ENCODE measurements at regions not wholly inside any gene's neighbourhood (a gene's known extent, or its start where the extent isn't known, plus 50 kb on each side); places are given as distances from the start of the nearest gene placed in this dataset.
"Not testable (repeated sequence)": the region's sequence is repeated elsewhere in the genome, so short reads cannot be mapped to it uniquely, and the experiment has no call there.

- no peak for DNase-seq (ENCODE audit: low spot score)
- in situ Hi-C loops (cut with MboI; ENCODE audit: low pct_unique_long_range_greater_than_20kb, low sequenced_read_pairs, unreplicated experiment): no loop called here
- no peak for TF ChIP-seq CTCF (IDR thresholded peaks at IDR 0.05; ENCODE audit: extremely low read depth, insufficient read depth, missing control alignments)
Measured at GRCh38 chr4:12005471-12005870, 576.8 kb upstream of the HS3ST1 start.

- DNase-seq (ENCODE audit: low spot score); in situ Hi-C loops (cut with MboI; ENCODE audit: low pct_unique_long_range_greater_than_20kb, low sequenced_read_pairs, unreplicated experiment): not testable (repeated sequence)
Measured at GRCh38 chr4:11996581-11996980, 567.9 kb upstream of the HS3ST1 start.

GRCh38 chr4:11976726-11977263 lies 548.1 kb upstream of the HS3ST1 start:
- no peak for DNase-seq (ENCODE audit: low spot score)
- TF ChIP-seq CTCF (IDR thresholded peaks at IDR 0.05; ENCODE audit: extremely low read depth, insufficient read depth, missing control alignments): no peak
- in situ Hi-C loops (cut with MboI; ENCODE audit: low pct_unique_long_range_greater_than_20kb, low sequenced_read_pairs, unreplicated experiment): no loop called here

- in situ Hi-C loops (cut with MboI; ENCODE audit: low pct_unique_long_range_greater_than_20kb, low sequenced_read_pairs, unreplicated experiment): no loop called here
- DNase-seq (ENCODE audit: low spot score): no peak
- no peak for TF ChIP-seq CTCF (IDR thresholded peaks at IDR 0.05; ENCODE audit: extremely low read depth, insufficient read depth, missing control alignments)
Measured at GRCh38 chr4:11973270-11973669, 544.6 kb upstream of the HS3ST1 start.

- in situ Hi-C loops (cut with MboI; ENCODE audit: low pct_unique_long_range_greater_than_20kb, low sequenced_read_pairs, unreplicated experiment): no loop called here
- no peak for TF ChIP-seq CTCF (IDR thresholded peaks at IDR 0.05; ENCODE audit: extremely low read depth, insufficient read depth, missing control alignments)
- no peak for DNase-seq (ENCODE audit: low spot score)
Measured at GRCh38 chr4:11970754-11971153, 542.1 kb upstream of the HS3ST1 start.

- DNase-seq (ENCODE audit: low spot score): no peak
- in situ Hi-C loops (cut with MboI; ENCODE audit: low pct_unique_long_range_greater_than_20kb, low sequenced_read_pairs, unreplicated experiment): no loop called here
- no peak for TF ChIP-seq CTCF (IDR thresholded peaks at IDR 0.05; ENCODE audit: extremely low read depth, insufficient read depth, missing control alignments)
Measured at GRCh38 chr4:11966782-11967181, 538.1 kb upstream of the HS3ST1 start.

GRCh38 chr4:11954093-11954492 lies 525.4 kb upstream of the HS3ST1 start:
- no peak for DNase-seq (ENCODE audit: low spot score)
- peak; percentile 20 for TF ChIP-seq CTCF (IDR thresholded peaks at IDR 0.05; ENCODE audit: extremely low read depth, insufficient read depth, missing control alignments)
- in situ Hi-C loops (cut with MboI; ENCODE audit: low pct_unique_long_range_greater_than_20kb, low sequenced_read_pairs, unreplicated experiment): no loop called here

All from GM13977 (cell line).